ENCODE measurements at regions not wholly inside any gene's neighbourhood (a gene's known extent, or its start where the extent isn't known, plus 50 kb on each side); places are given as distances from the start of the nearest gene placed in this dataset.
"Not testable (repeated sequence)": the region's sequence is repeated elsewhere in the genome, so short reads cannot be mapped to it uniquely, and the experiment has no call there.

GRCh38 chr7:16933296-16934279 lies 51.8 kb upstream of the AGR3 start:
- WGBS, 2 experiments, result 91 to 92% methylated on average over 4 to 5 of the region's 5 CpGs
- Histone ChIP-seq H3K4me3 (ENCODE audit: insufficient read depth, low read depth, low read length) (no peak overlapping the region), H3K36me3 (ENCODE audit: control insufficient read depth, insufficient read depth, low read length) (no peaks in the 10 kb centered on the region), H3K27me3 (ENCODE audit: control insufficient read depth, insufficient read depth, low read length, poor library complexity, severe bottlenecking) (no peaks in the 10 kb centered on the region), H3K27ac (ENCODE audit: insufficient read depth, low read depth, low read length, poor library complexity, severe bottlenecking) (no peak overlapping the region), H3K4me1 (ENCODE audit: control insufficient read depth, insufficient read depth, low read length) (no peaks in the 10 kb centered on the region), H3K9me3 (ENCODE audit: control insufficient read depth, low read length) (no peaks in the 10 kb centered on the region)

GRCh38 chr7:16934722-16935340 lies 53.0 kb upstream of the AGR3 start:
- Histone ChIP-seq H3K27ac (ENCODE audit: insufficient read depth, low read depth, low read length, poor library complexity, severe bottlenecking) (no peak overlapping the region), H3K27me3 (ENCODE audit: control insufficient read depth, insufficient read depth, low read length, poor library complexity, severe bottlenecking) (no peaks in the 10 kb centered on the region), H3K4me1 (ENCODE audit: control insufficient read depth, insufficient read depth, low read length) (no peaks in the 10 kb centered on the region), H3K36me3 (ENCODE audit: control insufficient read depth, insufficient read depth, low read length) (no peaks in the 10 kb centered on the region), H3K4me3 (ENCODE audit: insufficient read depth, low read depth, low read length) (no peak overlapping the region), H3K9me3 (ENCODE audit: control insufficient read depth, low read length) (no peaks in the 10 kb centered on the region)
- 90 to 93% methylated on average over 5 of the region's 6 CpGs for WGBS, 2 experiments

GRCh38 chr7:16935341-16935735 lies 53.6 kb upstream of the AGR3 start:
- Histone ChIP-seq H3K27me3 (ENCODE audit: control insufficient read depth, insufficient read depth, low read length, poor library complexity, severe bottlenecking) (no peaks in the 10 kb centered on the region), H3K4me1 (ENCODE audit: control insufficient read depth, insufficient read depth, low read length) (no peaks in the 10 kb centered on the region), H3K9me3 (ENCODE audit: control insufficient read depth, low read length) (no peaks in the 10 kb centered on the region), H3K27ac (ENCODE audit: insufficient read depth, low read depth, low read length, poor library complexity, severe bottlenecking) (no peak overlapping the region), H3K36me3 (ENCODE audit: control insufficient read depth, insufficient read depth, low read length) (no peaks in the 10 kb centered on the region), H3K4me3 (ENCODE audit: insufficient read depth, low read depth, low read length) (no peak overlapping the region)
- WGBS, 2 experiments, result 83 to 92% methylated on average over 1 of the region's 1 CpG

- Histone ChIP-seq H3K4me1 (ENCODE audit: control insufficient read depth, insufficient read depth, low read length) (no peaks in the 10 kb centered on the region), H3K9me3 (ENCODE audit: control insufficient read depth, low read length) (no peaks in the 10 kb centered on the region), H3K4me3 (ENCODE audit: insufficient read depth, low read depth, low read length) (no peak overlapping the region), H3K27me3 (ENCODE audit: control insufficient read depth, insufficient read depth, low read length, poor library complexity, severe bottlenecking) (no peaks in the 10 kb centered on the region), H3K36me3 (ENCODE audit: control insufficient read depth, insufficient read depth, low read length) (no peaks in the 10 kb centered on the region), H3K27ac (ENCODE audit: insufficient read depth, low read depth, low read length, poor library complexity, severe bottlenecking) (no peak overlapping the region)
- 92 to 95% methylated on average over 2 to 3 of the region's 4 CpGs for WGBS, 2 experiments
These were observed 55.0 kb upstream of the AGR3 start for GRCh38 chr7:16936626-16937422.

GRCh38 chr7:16939161-16939560 lies 57.4 kb upstream of the AGR3 start:
- H3K27me3 ChIP-seq (ENCODE audit: control insufficient read depth, insufficient read depth, low read length, poor library complexity, severe bottlenecking), result no peaks in the 10 kb centered on the region
- H3K36me3 ChIP-seq (ENCODE audit: control insufficient read depth, insufficient read depth, low read length), result no peaks in the 10 kb centered on the region
- no peak overlapping the region for H3K4me3 ChIP-seq (ENCODE audit: insufficient read depth, low read depth, low read length)
- H3K4me1 ChIP-seq (ENCODE audit: control insufficient read depth, insufficient read depth, low read length), result no peaks in the 10 kb centered on the region
- H3K27ac ChIP-seq (ENCODE audit: insufficient read depth, low read depth, low read length, poor library complexity, severe bottlenecking), result no peak overlapping the region
- no peaks in the 10 kb centered on the region for H3K9me3 ChIP-seq (ENCODE audit: control insufficient read depth, low read length)

GRCh38 chr7:16940776-16941175 lies 59.0 kb upstream of the AGR3 start:
- Histone ChIP-seq H3K4me1 (ENCODE audit: control insufficient read depth, insufficient read depth, low read length) (no peaks in the 10 kb centered on the region), H3K27me3 (ENCODE audit: control insufficient read depth, insufficient read depth, low read length, poor library complexity, severe bottlenecking) (no peaks in the 10 kb centered on the region), H3K27ac (ENCODE audit: insufficient read depth, low read depth, low read length, poor library complexity, severe bottlenecking) (no peak overlapping the region)

GRCh38 chr7:16942929-16943509 lies 61.2 kb upstream of the AGR3 start:
- H3K27me3 ChIP-seq (ENCODE audit: control insufficient read depth, insufficient read depth, low read length, poor library complexity, severe bottlenecking), result no peaks in the 10 kb centered on the region
- H3K9me3 ChIP-seq (ENCODE audit: control insufficient read depth, low read length), result no peaks in the 10 kb centered on the region
- no peak overlapping the region for H3K4me3 ChIP-seq (ENCODE audit: insufficient read depth, low read depth, low read length)
- H3K27ac ChIP-seq (ENCODE audit: insufficient read depth, low read depth, low read length, poor library complexity, severe bottlenecking), result no peak overlapping the region
- H3K36me3 ChIP-seq (ENCODE audit: control insufficient read depth, insufficient read depth, low read length), result no peaks in the 10 kb centered on the region
- no peaks in the 10 kb centered on the region for H3K4me1 ChIP-seq (ENCODE audit: control insufficient read depth, insufficient read depth, low read length)
- 89% methylated on average over 21 of the region's 21 CpGs for WGBS, 2 experiments

More at GRCh38 chr7:16940776-16941175, 59.0 kb upstream of the AGR3 start:
- Histone ChIP-seq H3K9me3 (ENCODE audit: control insufficient read depth, low read length) (no peaks in the 10 kb centered on the region), H3K4me3 (ENCODE audit: insufficient read depth, low read depth, low read length) (no peak overlapping the region), H3K36me3 (ENCODE audit: control insufficient read depth, insufficient read depth, low read length) (no peaks in the 10 kb centered on the region)

- no peaks in the 10 kb centered on the region for H3K9me3 ChIP-seq (ENCODE audit: control insufficient read depth, low read length)
- WGBS, 2 experiments, result 83 to 91% methylated on average over 1 of the region's 1 CpG
- H3K36me3 ChIP-seq (ENCODE audit: control insufficient read depth, insufficient read depth, low read length), result no peaks in the 10 kb centered on the region
- no peak overlapping the region for H3K27ac ChIP-seq (ENCODE audit: insufficient read depth, low read depth, low read length, poor library complexity, severe bottlenecking)
- no peaks in the 10 kb centered on the region for H3K4me1 ChIP-seq (ENCODE audit: control insufficient read depth, insufficient read depth, low read length)
- no peaks in the 10 kb centered on the region for H3K27me3 ChIP-seq (ENCODE audit: control insufficient read depth, insufficient read depth, low read length, poor library complexity, severe bottlenecking)
- no peak overlapping the region for H3K4me3 ChIP-seq (ENCODE audit: insufficient read depth, low read depth, low read length)
These were observed 63.2 kb upstream of the AGR3 start for GRCh38 chr7:16944936-16945335.

- no peaks in the 10 kb centered on the region for H3K9me3 ChIP-seq (ENCODE audit: control insufficient read depth, low read length)
- no peaks in the 10 kb centered on the region for H3K4me1 ChIP-seq (ENCODE audit: control insufficient read depth, insufficient read depth, low read length)
- H3K27ac ChIP-seq (ENCODE audit: insufficient read depth, low read depth, low read length, poor library complexity, severe bottlenecking), result no peak overlapping the region
- H3K36me3 ChIP-seq (ENCODE audit: control insufficient read depth, insufficient read depth, low read length), result no peaks in the 10 kb centered on the region
- 96% methylated on average over 5 of the region's 5 CpGs for WGBS, 2 experiments
- H3K4me3 ChIP-seq (ENCODE audit: insufficient read depth, low read depth, low read length), result no peak overlapping the region
- H3K27me3 ChIP-seq (ENCODE audit: control insufficient read depth, insufficient read depth, low read length, poor library complexity, severe bottlenecking), result no peaks in the 10 kb centered on the region
These were observed 63.6 kb upstream of the AGR3 start for GRCh38 chr7:16945372-16945771.

GRCh38 chr7:16948110-16948509 lies 66.3 kb upstream of the AGR3 start:
- not testable (repeated sequence) for H3K9me3 ChIP-seq (ENCODE audit: control insufficient read depth, low read length); H3K27ac ChIP-seq (ENCODE audit: insufficient read depth, low read depth, low read length, poor library complexity, severe bottlenecking); H3K4me1 ChIP-seq (ENCODE audit: control insufficient read depth, insufficient read depth, low read length); H3K27me3 ChIP-seq (ENCODE audit: control insufficient read depth, insufficient read depth, low read length, poor library complexity, severe bottlenecking); H3K4me3 ChIP-seq (ENCODE audit: insufficient read depth, low read depth, low read length); H3K36me3 ChIP-seq (ENCODE audit: control insufficient read depth, insufficient read depth, low read length)
- WGBS, 2 experiments, result 91 to 92% methylated on average over 4 of the region's 4 CpGs
